Uterus (tissue), 2 donors: ENCODE measurements at regions not wholly inside any gene's neighbourhood (a gene's known extent, or its start where the extent isn't known, plus 50 kb on each side); places are given as distances from the start of the nearest gene placed in this dataset.

Experiments
- CTCF ChIP-seq, 4 experiments: fragments of 200-600 bp in 2 of 4; fragments of 450-650 bp in 2 of 4; sonication (generic) in 2 of 4; IDR thresholded peaks; one replicate each; pipeline ENCODE4 v1.5.1; 2016 to 2019; ENCODE audit warnings: antibody characterized with exemption in 4 of 4, mild to moderate bottlenecking in 2 of 4, moderate library complexity in 1 of 4
- POLR2A ChIP-seq, 2 donors: fragments of 450-650 bp; IDR thresholded peaks; one replicate each; pipeline ENCODE4 v1.6.1; 2016; ENCODE audit warnings: antibody characterized with exemption in 2 of 2, mild to moderate bottlenecking in 1 of 2, moderate library complexity in 1 of 2

GRCh38 chr5:92674321-92674720, 906.7 kb downstream of the NR2F1-AS1 start:
- TF ChIP-seq CTCF (IDR thresholded peaks at IDR 0.05), result no peak
- no peak for TF ChIP-seq POLR2A (IDR thresholded peaks at IDR 0.05)
